ENCODE measurements at regions not wholly inside any gene's neighbourhood (a gene's known extent, or its start where the extent isn't known, plus 50 kb on each side); places are given as distances from the start of the nearest gene placed in this dataset.
"Not testable (repeated sequence)": the region's sequence is repeated elsewhere in the genome, so short reads cannot be mapped to it uniquely, and the experiment has no call there.

- no peak for DNase-seq
These were observed 406.9 kb upstream of the CXADR start for GRCh38 chr21:17105932-17106331.

- DNase-seq, result no peak
These were observed 398.8 kb upstream of the CXADR start for GRCh38 chr21:17114045-17114444.

- DNase-seq, result no peak
These were observed 394.0 kb upstream of the CXADR start for GRCh38 chr21:17118638-17119384.

GRCh38 chr21:17119466-17120297, 393.2 kb upstream of the CXADR start:
- no peak for DNase-seq

- not testable (repeated sequence) for DNase-seq
These were observed 385.4 kb upstream of the CXADR start for GRCh38 chr21:17127395-17127794.

GRCh38 chr21:17128132-17128531, 384.7 kb upstream of the CXADR start:
- no peak for DNase-seq

GRCh38 chr21:17139159-17139558, 373.7 kb upstream of the CXADR start:
- not testable (repeated sequence) for DNase-seq

- no peak for DNase-seq
These were observed 373.1 kb upstream of the CXADR start for GRCh38 chr21:17139696-17140095.

- DNase-seq, result no peak
These were observed 366.4 kb upstream of the CXADR start for GRCh38 chr21:17146426-17146825.

GRCh38 chr21:17159697-17160096, 353.1 kb upstream of the CXADR start:
- DNase-seq, result no peak

- DNase-seq, result no peak
These were observed 327.2 kb upstream of the CXADR start for GRCh38 chr21:17185674-17186073.

GRCh38 chr21:17189963-17190362, 322.9 kb upstream of the CXADR start:
- DNase-seq, result no peak

- DNase-seq, result no peak
These were observed 321.4 kb upstream of the CXADR start for GRCh38 chr21:17191346-17191993.

- no peak for DNase-seq
These were observed 317.5 kb upstream of the CXADR start for GRCh38 chr21:17195351-17195750.

- no peak for DNase-seq
These were observed 316.9 kb upstream of the CXADR start for GRCh38 chr21:17195976-17196375.

GRCh38 chr21:17196623-17197022, 316.2 kb upstream of the CXADR start:
- DNase-seq, result no peak

GRCh38 chr21:17197996-17198395, 314.8 kb upstream of the CXADR start:
- no peak for DNase-seq

GRCh38 chr21:17200250-17200649, 312.6 kb upstream of the CXADR start:
- no peak for DNase-seq

- no peak for DNase-seq
These were observed 311.0 kb upstream of the CXADR start for GRCh38 chr21:17201741-17202260.

- DNase-seq, result no peak
These were observed 298.0 kb upstream of the CXADR start for GRCh38 chr21:17214801-17215200.

- DNase-seq, result not testable (repeated sequence)
These were observed 293.8 kb upstream of the CXADR start for GRCh38 chr21:17219050-17219449.

- no peak for DNase-seq
These were observed 281.7 kb upstream of the CXADR start for GRCh38 chr21:17231124-17231523.

GRCh38 chr21:17231771-17232170, 281.1 kb upstream of the CXADR start:
- no peak for DNase-seq

GRCh38 chr21:17238468-17238867, 274.4 kb upstream of the CXADR start:
- DNase-seq, result no peak

Measured in activated gamma-delta T cell treated with Interleukin-2 at 50 U/mL for 16 hours (primary cell).